NB4 (cell line): ENCODE measurements at regions not wholly inside any gene's neighbourhood (a gene's known extent, or its start where the extent isn't known, plus 50 kb on each side); places are given as distances from the start of the nearest gene placed in this dataset.

ENCODE experiments used
- CTCF ChIP-seq: IDR thresholded peaks from one replicate; pipeline ENCODE4 v1.5.1; 2012; ENCODE audit warnings: low read depth, low read length
- MYC ChIP-seq: IDR thresholded peaks from 2 replicates; pipeline ENCODE4 v1.6.1; 2011; ENCODE audit warnings: low read depth, low read length
- POLR2A ChIP-seq: IDR thresholded peaks from 2 replicates; pipeline ENCODE4 v1.6.1; 2011; ENCODE audit warnings: mild to moderate bottlenecking; ENCODE audit not compliant: insufficient read length; ENCODE audit errors: extremely low read depth
- TF ChIP-seq, protein P1 (sequence below): IDR thresholded peaks from 2 replicates; pipeline ENCODE4 v1.6.1; 2011; ENCODE audit warnings: low read depth, low read length

DNA sequence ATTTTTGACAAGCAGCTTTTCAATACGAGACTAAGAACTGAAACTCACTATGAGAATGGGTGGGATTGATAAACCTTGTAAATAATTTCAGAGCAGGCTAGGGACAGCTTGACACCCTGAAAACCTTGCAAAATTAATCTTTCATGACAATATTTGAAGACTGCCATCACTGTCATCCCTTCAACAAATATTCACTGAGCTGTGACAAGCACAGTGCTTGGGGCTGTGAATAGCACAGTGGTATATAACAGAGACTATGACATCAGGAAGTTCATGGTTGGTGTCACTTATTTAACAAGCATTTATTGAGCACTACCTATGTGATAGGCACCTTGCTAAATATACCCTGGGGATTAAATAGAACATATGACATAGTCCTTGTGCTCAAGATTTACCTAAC lies 741.0 kb upstream of the RIOK2 start:
- TF ChIP-seq CTCF (no peak), POLR2A (no peak), MYC (no peak)
- TF ChIP-seq, protein P1, sequence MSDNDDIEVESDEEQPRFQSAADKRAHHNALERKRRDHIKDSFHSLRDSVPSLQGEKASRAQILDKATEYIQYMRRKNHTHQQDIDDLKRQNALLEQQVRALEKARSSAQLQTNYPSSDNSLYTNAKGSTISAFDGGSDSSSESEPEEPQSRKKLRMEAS: no peak
